NB4 (cell line): ENCODE measurements at regions not wholly inside any gene's neighbourhood (a gene's known extent, or its start where the extent isn't known, plus 50 kb on each side); places are given as distances from the start of the nearest gene placed in this dataset.

Experiments used
- DNase-seq: peaks from one replicate; pipeline ENCODE4 v3.0.0; 2010; ENCODE audit warnings: low read depth
- H3K4me3 ChIP-seq: one replicate; pipeline ENCODE4 v1.5.1; 2011; ENCODE audit warnings: mild to moderate bottlenecking, low read depth, low read length, moderate library complexity
- CTCF ChIP-seq: IDR thresholded peaks from one replicate; pipeline ENCODE4 v1.5.1; 2012; ENCODE audit warnings: low read depth, low read length
- MAX ChIP-seq: IDR thresholded peaks from 2 replicates; pipeline ENCODE4 v1.6.1; 2011; ENCODE audit warnings: low read depth, low read length
- MYC ChIP-seq: IDR thresholded peaks from 2 replicates; pipeline ENCODE4 v1.6.1; 2011; ENCODE audit warnings: low read depth, low read length
- POLR2A ChIP-seq: IDR thresholded peaks from 2 replicates; pipeline ENCODE4 v1.6.1; 2011; ENCODE audit warnings: mild to moderate bottlenecking; ENCODE audit not compliant: insufficient read length; ENCODE audit errors: extremely low read depth

- TF ChIP-seq CTCF (no peak), MAX (no peak), POLR2A (no peak), MYC (no peak)
- peak; percentile 13 for DNase-seq
- H3K4me3 ChIP-seq: no peak overlapping the region
These were observed 167.2 kb upstream of the SERP2 start for GRCh38 chr13:44206434-44206833.

- H3K4me3 ChIP-seq: no peak overlapping the region
- TF ChIP-seq POLR2A (no peak), CTCF (no peak), MYC (no peak), MAX (no peak)
- DNase-seq: no peak
These were observed 166.1 kb upstream of the SERP2 start for GRCh38 chr13:44207476-44207875.

GRCh38 chr13:44210525-44210924, 163.1 kb upstream of the SERP2 start:
- H3K4me3 ChIP-seq: no peak overlapping the region

GRCh38 chr13:44211286-44211685, 162.3 kb upstream of the SERP2 start:
- TF ChIP-seq CTCF: no peak
- no peak for DNase-seq
- no peak overlapping the region for H3K4me3 ChIP-seq

More at GRCh38 chr13:44210525-44210924, 163.1 kb upstream of the SERP2 start:
- DNase-seq: no peak
- TF ChIP-seq MYC (no peak), POLR2A (no peak), CTCF (no peak)

- no peak for TF ChIP-seq POLR2A
- TF ChIP-seq MYC: no peak
- TF ChIP-seq MAX: no peak
- TF ChIP-seq CTCF: no peak
- no peak overlapping the region for H3K4me3 ChIP-seq
- DNase-seq: no peak
These were observed 161.8 kb upstream of the SERP2 start for GRCh38 chr13:44211704-44212346.

- H3K4me3 ChIP-seq: no peak overlapping the region
- TF ChIP-seq POLR2A (no peak), MYC (no peak), MAX (no peak), CTCF (no peak)
- DNase-seq: no peak
These were observed 160.8 kb upstream of the SERP2 start for GRCh38 chr13:44212633-44213396.
